Cardiac fibroblast (primary cell): ENCODE measurements at regions not wholly inside any gene's neighbourhood (a gene's known extent, or its start where the extent isn't known, plus 50 kb on each side); places are given as distances from the start of the nearest gene placed in this dataset.
"Not testable (repeated sequence)": the region's sequence is repeated elsewhere in the genome, so short reads cannot be mapped to it uniquely, and the experiment has no call there.

Experiments
- DNase-seq, 2 donors: peaks; one replicate each; pipeline versions ENCODE4 v3.0.0 to v3.0.0-alpha.2; 2010; ENCODE audit warnings: low read depth in 2 of 2
- H3K4me3 ChIP-seq, 2 donors: replicated peaks in 1 of 2; 1 replicate in 1 of 2; 2 replicates in 1 of 2; pipeline ENCODE4 v1.5.1; 2011; ENCODE audit warnings: low read depth in 2 of 2, low read length in 2 of 2, mild to moderate bottlenecking in 2 of 2, moderate library complexity in 1 of 2
- CTCF ChIP-seq: IDR thresholded peaks from one replicate; pipeline ENCODE4 v1.5.1; 2011; ENCODE audit warnings: low read depth, mild to moderate bottlenecking, low read length, inconsistent platforms

- TF ChIP-seq CTCF: no peak
- H3K4me3 ChIP-seq: no peak overlapping the region
- DNase-seq: no peak
Measured at GRCh38 chrX:127490000-127490399, 562.2 kb downstream of the ACTRT1 start.

- no peak overlapping the region for H3K4me3 ChIP-seq
- no peak for DNase-seq
- TF ChIP-seq CTCF: no peak
Measured at GRCh38 chrX:127466211-127466610, 586.0 kb downstream of the ACTRT1 start.

GRCh38 chrX:127459790-127460189 is 592.4 kb downstream of the ACTRT1 start:
- no peak for DNase-seq
- no peak overlapping the region for H3K4me3 ChIP-seq
- no peak for TF ChIP-seq CTCF

- no peak for TF ChIP-seq CTCF
- no peak overlapping the region for H3K4me3 ChIP-seq
- no peak for DNase-seq
Measured at GRCh38 chrX:127457161-127457560, 595.0 kb downstream of the ACTRT1 start.

- DNase-seq: no peak
- no peak for TF ChIP-seq CTCF
Measured at GRCh38 chrX:127439676-127440075, 612.5 kb downstream of the ACTRT1 start.

GRCh38 chrX:127405946-127406345 is 586.4 kb downstream of the PRR32 start:
- no peak for TF ChIP-seq CTCF
- H3K4me3 ChIP-seq: no peak overlapping the region
- no peak for DNase-seq

More at GRCh38 chrX:127439676-127440075, 612.5 kb downstream of the ACTRT1 start:
- H3K4me3 ChIP-seq: no peak overlapping the region

GRCh38 chrX:127404161-127404560 is 584.6 kb downstream of the PRR32 start:
- no peak for TF ChIP-seq CTCF
- DNase-seq: no peak
- H3K4me3 ChIP-seq: no peak overlapping the region

GRCh38 chrX:127400231-127400630 is 580.7 kb downstream of the PRR32 start:
- not testable (repeated sequence) for H3K4me3 ChIP-seq, DNase-seq
